GM12891 (cell line): ENCODE measurements at regions not wholly inside any gene's neighbourhood (a gene's known extent, or its start where the extent isn't known, plus 50 kb on each side); places are given as distances from the start of the nearest gene placed in this dataset.

Experiments used
- PAX5 ChIP-seq: IDR thresholded peaks from 2 replicates; pipeline ENCODE4 v1.6.1; 2011; ENCODE audit warnings: low read length, moderate library complexity, mild to moderate bottlenecking; ENCODE audit not compliant: insufficient read depth, severe bottlenecking
- POLR2A ChIP-seq: IDR thresholded peaks from 2 replicates; pipeline ENCODE4 v1.6.1; 2011; ENCODE audit warnings: low read depth, low read length, control low read depth
- POLR2AphosphoS5 ChIP-seq: IDR thresholded peaks from 2 replicates; pipeline ENCODE4 v1.6.1; 2011; ENCODE audit warnings: low read depth, low read length, control low read depth
- POU2F2 ChIP-seq: IDR thresholded peaks from 2 replicates; pipeline ENCODE4 v1.6.1; 2011; ENCODE audit warnings: low read depth, mild to moderate bottlenecking, control low read depth, low read length, moderate library complexity
- SPI1 ChIP-seq: IDR thresholded peaks from 2 replicates; pipeline ENCODE4 v1.6.1; 2011; ENCODE audit warnings: low read depth, low read length, control low read depth
- TAF1 ChIP-seq: IDR thresholded peaks from 2 replicates; pipeline ENCODE4 v1.6.1; 2011; ENCODE audit warnings: low read depth, low read length, control low read depth

GRCh38 chr4:31190671-31191070, 470.5 kb downstream of the PCDH7 start:
- TF ChIP-seq POLR2AphosphoS5 (no peak), POLR2A (no peak), TAF1 (no peak), SPI1 (no peak), PAX5 (no peak), POU2F2 (no peak)
